Stomach smooth muscle (tissue), 2 donors: ENCODE measurements at regions not wholly inside any gene's neighbourhood (a gene's known extent, or its start where the extent isn't known, plus 50 kb on each side); places are given as distances from the start of the nearest gene placed in this dataset.

Source experiments
- H3K27ac ChIP-seq: one replicate; pipeline ENCODE4 v1.7.0; 2013; ENCODE audit warnings: mild to moderate bottlenecking, low read length, inconsistent platforms
- H3K27me3 ChIP-seq, 2 donors: one replicate each; pipeline ENCODE4 v1.7.0; 2013; ENCODE audit warnings: low read length in 2 of 2; ENCODE audit not compliant: insufficient read depth in 2 of 2, control insufficient read depth in 1 of 2
- H3K36me3 ChIP-seq, 2 donors: one replicate each; pipeline ENCODE4 v1.7.0; 2013; ENCODE audit warnings: low read length in 2 of 2; ENCODE audit not compliant: control insufficient read depth in 2 of 2, insufficient read depth in 2 of 2
- H3K4me1 ChIP-seq: one replicate; pipeline ENCODE4 v1.7.0; 2013; ENCODE audit warnings: low read length; ENCODE audit not compliant: control insufficient read depth, insufficient read depth
- H3K4me3 ChIP-seq, 2 donors: one replicate each; pipeline ENCODE4 v1.7.0; 2013; ENCODE audit warnings: low read length in 2 of 2
- H3K9ac ChIP-seq, 2 donors: one replicate each; pipeline ENCODE4 v1.7.0; 2013; ENCODE audit warnings: low read length in 2 of 2, mild to moderate bottlenecking in 1 of 2
- H3K9me3 ChIP-seq, 2 donors: one replicate each; pipeline ENCODE4 v1.7.0; 2013; ENCODE audit warnings: low read length in 2 of 2; ENCODE audit not compliant: control insufficient read depth in 2 of 2
- donor health status: healthy.
- donor health status: Pancreatic carcinoma.

- Histone ChIP-seq H3K4me3 (no peak overlapping the region), H3K9me3 (no peaks in the 10 kb centered on the region), H3K36me3 (no peaks in the 10 kb centered on the region), H3K27ac (no peak overlapping the region), H3K9ac (no peak overlapping the region), H3K27me3 (no peaks in the 10 kb centered on the region), H3K4me1 (no peaks in the 10 kb centered on the region)
Observed at GRCh38 chr12:92089559-92089958, 56.1 kb downstream of the BTG1 start.

GRCh38 chr12:92088805-92089204 is 56.8 kb downstream of the BTG1 start:
- Histone ChIP-seq H3K36me3 (no peaks in the 10 kb centered on the region), H3K4me3 (no peak overlapping the region), H3K27ac (no peak overlapping the region), H3K9me3 (no peaks in the 10 kb centered on the region), H3K9ac (no peak overlapping the region), H3K4me1 (no peaks in the 10 kb centered on the region), H3K27me3 (no peaks in the 10 kb centered on the region)

GRCh38 chr12:92085736-92086040 is 60.0 kb downstream of the BTG1 start:
- no peaks in the 10 kb centered on the region for H3K9me3 ChIP-seq

GRCh38 chr12:92085040-92085735 is 60.5 kb downstream of the BTG1 start:
- Histone ChIP-seq H3K27me3 (no peaks in the 10 kb centered on the region), H3K4me1 (no peaks in the 10 kb centered on the region), H3K27ac (no peak overlapping the region), H3K9ac (no peak overlapping the region), H3K4me3 (no peak overlapping the region), H3K36me3 (no peaks in the 10 kb centered on the region), H3K9me3 (no peaks in the 10 kb centered on the region)

More at GRCh38 chr12:92085736-92086040, 60.0 kb downstream of the BTG1 start:
- H3K27ac ChIP-seq, result no peak overlapping the region
- H3K4me1 ChIP-seq, result no peaks in the 10 kb centered on the region
- H3K9ac ChIP-seq, result no peak overlapping the region
- no peaks in the 10 kb centered on the region for H3K27me3 ChIP-seq
- no peaks in the 10 kb centered on the region for H3K36me3 ChIP-seq
- H3K4me3 ChIP-seq, result no peak overlapping the region

- Histone ChIP-seq H3K4me1 (no peaks in the 10 kb centered on the region), H3K27ac (no peak overlapping the region), H3K9ac (no peak overlapping the region), H3K27me3 (no peaks in the 10 kb centered on the region), H3K4me3 (no peak overlapping the region), H3K9me3 (no peaks in the 10 kb centered on the region), H3K36me3 (no peaks in the 10 kb centered on the region)
Observed at GRCh38 chr12:92080911-92081285, 64.7 kb downstream of the BTG1 start.

- H3K9ac ChIP-seq, result no peak overlapping the region
- H3K9me3 ChIP-seq, result no peaks in the 10 kb centered on the region
- no peaks in the 10 kb centered on the region for H3K27me3 ChIP-seq
- no peak overlapping the region for H3K27ac ChIP-seq
- no peaks in the 10 kb centered on the region for H3K4me1 ChIP-seq
- no peak overlapping the region for H3K4me3 ChIP-seq
- no peaks in the 10 kb centered on the region for H3K36me3 ChIP-seq
Observed at GRCh38 chr12:92079054-92079385, 66.6 kb downstream of the BTG1 start.

- no peaks in the 10 kb centered on the region for H3K36me3 ChIP-seq
- H3K4me1 ChIP-seq, result no peaks in the 10 kb centered on the region
- no peaks in the 10 kb centered on the region for H3K9me3 ChIP-seq
- H3K4me3 ChIP-seq, result no peak overlapping the region
- no peaks in the 10 kb centered on the region for H3K27me3 ChIP-seq
- no peak overlapping the region for H3K9ac ChIP-seq
- H3K27ac ChIP-seq, result no peak overlapping the region
Observed at GRCh38 chr12:92078167-92079053, 67.2 kb downstream of the BTG1 start.

GRCh38 chr12:92077530-92077929 is 68.1 kb downstream of the BTG1 start:
- no peaks in the 10 kb centered on the region for H3K27me3 ChIP-seq
- H3K9me3 ChIP-seq, result no peaks in the 10 kb centered on the region
- H3K36me3 ChIP-seq, result no peaks in the 10 kb centered on the region
- no peak overlapping the region for H3K27ac ChIP-seq
- H3K4me1 ChIP-seq, result no peaks in the 10 kb centered on the region
- no peak overlapping the region for H3K4me3 ChIP-seq
- H3K9ac ChIP-seq, result no peak overlapping the region

GRCh38 chr12:92076101-92076500 is 69.5 kb downstream of the BTG1 start:
- H3K27ac ChIP-seq, result no peak overlapping the region

GRCh38 chr12:92075425-92075914 is 70.2 kb downstream of the BTG1 start:
- Histone ChIP-seq H3K9me3 (no peaks in the 10 kb centered on the region), H3K4me1 (no peaks in the 10 kb centered on the region), H3K36me3 (no peaks in the 10 kb centered on the region), H3K27me3 (no peaks in the 10 kb centered on the region), H3K4me3 (no peak overlapping the region), H3K9ac (no peak overlapping the region), H3K27ac (no peak overlapping the region)

More at GRCh38 chr12:92076101-92076500, 69.5 kb downstream of the BTG1 start:
- no peaks in the 10 kb centered on the region for H3K36me3 ChIP-seq
- no peak overlapping the region for H3K4me3 ChIP-seq
- no peaks in the 10 kb centered on the region for H3K9me3 ChIP-seq
- no peak overlapping the region for H3K9ac ChIP-seq
- no peaks in the 10 kb centered on the region for H3K27me3 ChIP-seq
- H3K4me1 ChIP-seq, result no peaks in the 10 kb centered on the region

GRCh38 chr12:92074889-92075288 is 70.8 kb downstream of the BTG1 start:
- no peaks in the 10 kb centered on the region for H3K9me3 ChIP-seq
- H3K4me3 ChIP-seq, result no peak overlapping the region
- H3K27me3 ChIP-seq, result no peaks in the 10 kb centered on the region
- H3K36me3 ChIP-seq, result no peaks in the 10 kb centered on the region
- no peak overlapping the region for H3K27ac ChIP-seq
- no peak overlapping the region for H3K9ac ChIP-seq
- H3K4me1 ChIP-seq, result no peaks in the 10 kb centered on the region
